HepG2 (cell line): ENCODE measurements at regions not wholly inside any gene's neighbourhood (a gene's known extent, or its start where the extent isn't known, plus 50 kb on each side); places are given as distances from the start of the nearest gene placed in this dataset.
A peak's percentile ranks its signal among the peaks of the same experiment; 100 is the strongest.

Experiments
- ATAC-seq: fragments of 200-7000 bp; cut with Tn5 transposase; 3 replicates; pipeline ENCODE4 v1.9.1; 2020; ENCODE audit warnings: mild to moderate bottlenecking, moderate library complexity
- BruUV-seq: library from RNA; stranded (reverse); fragments of 400-500 nt; replicated peaks from 2 replicates; lab custom pipeline; 2021; lab: Mats Ljungman, UMichigan
- CTCF ChIA-PET: fragments of 300-600 bp; formaldehyde crosslinking; extraction: SDS; loops from one replicate; lab custom pipeline; 2021; ENCODE audit warnings: low total read pairs, inconsistent platforms, low intra/inter-chr PET ratio; lab: Yijun Ruan, JAX
- POLR2A ChIA-PET: fragments of 350-600 bp; sonication (Branson Sonifier 250); formaldehyde crosslinking; loops from one replicate; lab custom pipeline; 2020; ENCODE audit warnings: antibody characterized with exemption, inconsistent platforms; lab: Yijun Ruan, JAX
- DNase-seq: peaks from one replicate; pipeline ENCODE4 v3.0.0-alpha.2; 2015; ENCODE audit warnings: low spot score
- FAIRE-seq: peaks from 3 replicates; lab custom pipeline; 2011; peaks lifted over from hg19 to GRCh38; lab: Jason Lieb, UNC
- H2AFZ ChIP-seq: one replicate; pipeline ENCODE4 v1.6.1; 2011; ENCODE audit warnings: low read length, inconsistent platforms
- H3K27ac ChIP-seq: fragments of 300-600 bp; 3 replicates; pipeline ENCODE4 v1.8.0; 2011; ENCODE audit warnings: mixed run types, mild to moderate bottlenecking, mixed read lengths, low read length, inconsistent platforms; ENCODE audit not compliant: insufficient read depth; ENCODE audit errors: extremely low read length
- H3K27me3 ChIP-seq, 2 experiments: fragments of 200-600 bp in 1 of 2; 2 replicates in 1 of 2; 3 replicates in 1 of 2; pipeline versions ENCODE4 v1.6.0 to v1.8.0; 2011; ENCODE audit warnings: low read length in 2 of 2, mild to moderate bottlenecking in 2 of 2, moderate library complexity in 2 of 2, inconsistent platforms in 1 of 2; ENCODE audit not compliant: insufficient read depth in 2 of 2, control insufficient read depth in 1 of 2
- H3K36me3 ChIP-seq, 2 experiments: fragments of 200-600 bp in 1 of 2; replicated peaks in 1 of 2; 2 replicates in 1 of 2; 3 replicates in 1 of 2; pipeline versions ENCODE4 v1.5.1 to v1.8.0; 2011; ENCODE audit warnings: low read length in 2 of 2, inconsistent platforms in 1 of 2; ENCODE audit not compliant: insufficient read depth in 2 of 2, control insufficient read depth in 1 of 2
- H3K4me1 ChIP-seq: 2 replicates; pipeline ENCODE4 v1.5.1; 2012; ENCODE audit warnings: low read length, inconsistent platforms; ENCODE audit not compliant: insufficient read depth
- H3K4me2 ChIP-seq: 2 replicates; pipeline ENCODE4 v1.6.0; 2011; ENCODE audit warnings: low read depth, low read length, inconsistent platforms
- H3K4me3 ChIP-seq, 3 experiments: fragments of 200-600 bp in 1 of 3; sonication (generic), shearing (Covaris generic) in 1 of 3; replicated peaks in 1 of 3; 2 replicates each; pipeline ENCODE4 v1.5.1; 2011 to 2016; ENCODE audit warnings: low read length in 3 of 3, inconsistent platforms in 2 of 3, low read depth in 2 of 3, mild to moderate bottlenecking in 2 of 3, control low read depth in 1 of 3, mixed read lengths in 1 of 3; ENCODE audit not compliant: insufficient read depth in 1 of 3
- H3K79me2 ChIP-seq: one replicate; pipeline ENCODE4 v1.6.1; 2011; ENCODE audit warnings: low read length, inconsistent platforms; ENCODE audit not compliant: insufficient read depth
- H3K9ac ChIP-seq: 2 replicates; pipeline ENCODE4 v1.6.0; 2011; ENCODE audit warnings: mild to moderate bottlenecking, low read depth, low read length, inconsistent platforms; ENCODE audit not compliant: insufficient read depth
- H3K9me3 ChIP-seq: 2 replicates; pipeline ENCODE4 v1.5.1; 2012; ENCODE audit warnings: mild to moderate bottlenecking, low read length
- H4K20me1 ChIP-seq: 2 replicates; pipeline ENCODE4 v1.6.0; 2011; ENCODE audit warnings: inconsistent platforms, mild to moderate bottlenecking, low read length, moderate library complexity; ENCODE audit not compliant: insufficient read depth
- AGO2 ChIP-seq: fragments of 200-400 bp; formaldehyde crosslinking; optimal IDR thresholded peaks from 2 replicates; pipeline ENCODE3; 2017; ENCODE audit warnings: mild to moderate bottlenecking, low read depth, low read length, moderate library complexity
- CBX2 ChIP-seq, 2 experiments: fragments of 200-600 bp in 1 of 2; sonication (generic); formaldehyde crosslinking in 1 of 2; IDR thresholded peaks; 2 replicates each; pipeline versions ENCODE4 v1.7.0 to v1.8.1; 2018 to 2022; ENCODE audit warnings: low read depth in 2 of 2, low read length in 1 of 2, mild to moderate bottlenecking in 1 of 2, missing genetic modification reagents in 1 of 2
- POGZ ChIP-seq: sonication (generic); formaldehyde crosslinking; IDR thresholded peaks from 2 replicates; pipeline ENCODE4 v1.4.0; 2020; ENCODE audit warnings: mild to moderate bottlenecking, missing genetic modification reagents
- WGBS: methylation state at CpG from one replicate; pipeline ENCODE4 v1.1.6; 2017; ENCODE audit warnings: low lambda C conversion rate; 5-methylcytosine and 5-hydroxymethylcytosine counted together
- in situ Hi-C: cut with HindIII; loops from 2 replicates; pipeline ENCODE4 v1.10.0; 2017; ENCODE audit warnings: low pct_unique_long_range_greater_than_20kb; ENCODE audit not compliant: extremely low pct_ligation_motif_present
- intact Hi-C: fragments of 100-400 bp; cut with micrococcal nuclease; formaldehyde crosslinking; loops from one replicate; pipeline ENCODE4 v1.10.0; 2022; ENCODE audit not compliant: unreplicated experiment
- TF ChIP-seq, protein P1 (sequence below): sonication (generic); formaldehyde crosslinking; conservative IDR thresholded peaks from 2 replicates; pipeline ENCODE4 v1.8.1; 2023; ENCODE audit warnings: missing genetic modification reagents
- TF ChIP-seq, protein P2 (sequence below): sonication (generic); formaldehyde crosslinking; IDR thresholded peaks from 2 replicates; pipeline ENCODE4 v1.8.0; 2022; ENCODE audit warnings: low read depth, missing genetic modification reagents

DNA sequence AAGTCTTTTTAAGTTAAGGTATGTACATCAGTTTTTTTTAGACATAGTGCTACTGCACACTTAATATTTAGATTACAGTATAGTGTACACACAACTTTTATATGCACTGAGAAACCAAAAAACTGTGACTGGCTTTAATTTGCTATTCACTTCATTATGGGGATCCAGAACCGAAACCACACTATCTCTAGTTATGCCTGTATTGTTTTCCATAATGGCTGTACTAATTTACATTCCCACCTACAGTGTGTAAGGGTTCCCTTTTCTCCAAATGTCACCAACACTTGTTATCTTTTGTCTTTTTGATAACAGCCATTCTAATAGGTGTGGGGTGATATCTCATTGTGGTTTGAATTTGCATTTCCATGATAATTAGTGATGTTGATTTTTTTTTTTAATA, 213.4 kb upstream of the CCDC150 start:
- H3K79me2 ChIP-seq = no peaks in the 10 kb centered on the region
- DNase-seq = no peak
- no peaks in the 10 kb centered on the region for H3K4me1 ChIP-seq
- WGBS = 2% methylated on average over 1 of the region's 1 CpG
- ATAC-seq = no peak
- H3K27ac ChIP-seq = no peak overlapping the region
- no TSS peak for BruUV-seq
- in situ Hi-C loops (no loop called here), intact Hi-C loops (no loop called here)
- no peak overlapping the region for H3K9ac ChIP-seq
- FAIRE-seq = no peak
- TF ChIP-seq, protein P1, sequence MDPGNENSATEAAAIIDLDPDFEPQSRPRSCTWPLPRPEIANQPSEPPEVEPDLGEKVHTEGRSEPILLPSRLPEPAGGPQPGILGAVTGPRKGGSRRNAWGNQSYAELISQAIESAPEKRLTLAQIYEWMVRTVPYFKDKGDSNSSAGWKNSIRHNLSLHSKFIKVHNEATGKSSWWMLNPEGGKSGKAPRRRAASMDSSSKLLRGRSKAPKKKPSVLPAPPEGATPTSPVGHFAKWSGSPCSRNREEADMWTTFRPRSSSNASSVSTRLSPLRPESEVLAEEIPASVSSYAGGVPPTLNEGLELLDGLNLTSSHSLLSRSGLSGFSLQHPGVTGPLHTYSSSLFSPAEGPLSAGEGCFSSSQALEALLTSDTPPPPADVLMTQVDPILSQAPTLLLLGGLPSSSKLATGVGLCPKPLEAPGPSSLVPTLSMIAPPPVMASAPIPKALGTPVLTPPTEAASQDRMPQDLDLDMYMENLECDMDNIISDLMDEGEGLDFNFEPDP (CRISPR knock-in tag) = 0 out of 2 replicates have a peak, but pooled peaks have one; percentile 34
- TF ChIP-seq CBX2 (IDR thresholded peaks at IDR 0.05; ENCODE audit: low read depth, low read length) (no peak), CBX2 (CRISPR knock-in tag; IDR thresholded peaks at IDR 0.05; ENCODE audit: low read depth) (no peak), POGZ (CRISPR knock-in tag) (no peak)
- no peaks in the 10 kb centered on the region for H3K9me3 ChIP-seq
- no peaks in the 10 kb centered on the region for H4K20me1 ChIP-seq
- ChIA-PET POLR2A (no interaction called here), CTCF (no interaction called here)
- H3K4me3 ChIP-seq = no peak overlapping the region
- no peaks in the 10 kb centered on the region for H3K27me3 ChIP-seq
- H2AFZ ChIP-seq = no peak overlapping the region
- H3K36me3 ChIP-seq = no peaks in the 10 kb centered on the region
- H3K4me2 ChIP-seq = no peak overlapping the region

DNA sequence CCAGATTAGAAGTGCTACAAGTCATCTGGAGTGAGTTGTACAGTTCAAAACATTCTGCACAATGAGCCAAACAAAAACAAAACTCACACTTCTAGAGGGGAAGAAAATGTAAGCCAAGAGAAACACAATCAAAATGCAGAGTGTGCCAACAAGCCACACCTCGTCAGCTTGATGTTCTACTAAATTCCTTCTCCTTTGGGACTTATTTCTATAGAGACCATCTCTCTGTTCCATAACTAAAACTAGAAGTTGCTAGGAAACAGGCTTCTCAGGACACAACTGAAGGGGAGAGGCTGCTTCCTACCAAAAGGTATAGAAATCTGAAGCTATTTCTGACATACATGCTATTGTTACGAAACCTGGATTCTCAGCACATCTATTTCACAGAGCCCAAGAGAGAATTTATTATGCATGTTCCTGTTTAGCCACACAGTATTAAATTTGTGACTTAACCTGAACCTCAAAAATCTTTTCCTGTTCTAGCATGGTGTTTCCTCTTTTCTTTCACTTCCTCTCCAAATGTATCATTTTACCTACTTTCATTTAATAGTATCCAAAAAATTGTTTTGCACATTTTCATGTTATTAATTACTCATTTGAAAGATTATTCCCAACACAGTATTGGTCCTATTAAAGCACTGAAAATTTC, 211.4 kb upstream of the CCDC150 start:
- ATAC-seq = no peak
- Histone ChIP-seq H3K79me2 (no peaks in the 10 kb centered on the region), H3K36me3 (no peaks in the 10 kb centered on the region), H3K4me3 (no peak overlapping the region), H3K9me3 (no peaks in the 10 kb centered on the region), H2AFZ (no peak overlapping the region), H4K20me1 (no peaks in the 10 kb centered on the region), H3K4me2 (no peak overlapping the region), H3K27ac (no peak overlapping the region), H3K27me3 (no peaks in the 10 kb centered on the region), H3K9ac (no peak overlapping the region), H3K4me1 (no peaks in the 10 kb centered on the region)
- POLR2A ChIA-PET = no interaction called here
- intact Hi-C loops = no loop called here
- CTCF ChIA-PET = no interaction called here
- FAIRE-seq = no peak
- DNase-seq = no peak
- no TSS peak for BruUV-seq
- WGBS = 1% methylated on average over 2 of the region's 2 CpGs
- TF ChIP-seq, protein P2, sequence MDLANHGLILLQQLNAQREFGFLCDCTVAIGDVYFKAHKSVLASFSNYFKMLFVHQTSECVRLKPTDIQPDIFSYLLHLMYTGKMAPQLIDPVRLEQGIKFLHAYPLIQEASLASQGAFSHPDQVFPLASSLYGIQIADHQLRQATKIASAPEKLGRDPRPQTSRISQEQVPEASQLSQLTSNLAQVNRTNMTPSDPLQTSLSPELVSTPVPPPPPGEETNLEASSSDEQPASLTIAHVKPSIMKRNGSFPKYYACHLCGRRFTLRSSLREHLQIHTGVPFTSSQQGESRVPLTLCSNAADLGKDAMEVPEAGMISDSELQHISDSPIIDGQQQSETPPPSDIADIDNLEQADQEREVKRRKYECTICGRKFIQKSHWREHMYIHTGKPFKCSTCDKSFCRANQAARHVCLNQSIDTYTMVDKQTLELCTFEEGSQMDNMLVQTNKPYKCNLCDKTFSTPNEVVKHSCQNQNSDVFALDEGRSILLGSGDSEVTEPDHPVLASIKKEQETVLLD (CRISPR knock-in tag) = no peak
- TF ChIP-seq AGO2 = no peak
- in situ Hi-C loops = no loop called here
